ENCODE measurements at regions not wholly inside any gene's neighbourhood (a gene's known extent, or its start where the extent isn't known, plus 50 kb on each side); places are given as distances from the start of the nearest gene placed in this dataset.
"Not testable (repeated sequence)": the region's sequence is repeated elsewhere in the genome, so short reads cannot be mapped to it uniquely, and the experiment has no call there.

GRCh38 chr13:83765796-83766195, 116.5 kb downstream of the SLITRK1 start:
- H3K4me3 ChIP-seq (ENCODE audit: control insufficient read depth, low read depth, low read length): no peak overlapping the region
- TF ChIP-seq, protein P1, sequence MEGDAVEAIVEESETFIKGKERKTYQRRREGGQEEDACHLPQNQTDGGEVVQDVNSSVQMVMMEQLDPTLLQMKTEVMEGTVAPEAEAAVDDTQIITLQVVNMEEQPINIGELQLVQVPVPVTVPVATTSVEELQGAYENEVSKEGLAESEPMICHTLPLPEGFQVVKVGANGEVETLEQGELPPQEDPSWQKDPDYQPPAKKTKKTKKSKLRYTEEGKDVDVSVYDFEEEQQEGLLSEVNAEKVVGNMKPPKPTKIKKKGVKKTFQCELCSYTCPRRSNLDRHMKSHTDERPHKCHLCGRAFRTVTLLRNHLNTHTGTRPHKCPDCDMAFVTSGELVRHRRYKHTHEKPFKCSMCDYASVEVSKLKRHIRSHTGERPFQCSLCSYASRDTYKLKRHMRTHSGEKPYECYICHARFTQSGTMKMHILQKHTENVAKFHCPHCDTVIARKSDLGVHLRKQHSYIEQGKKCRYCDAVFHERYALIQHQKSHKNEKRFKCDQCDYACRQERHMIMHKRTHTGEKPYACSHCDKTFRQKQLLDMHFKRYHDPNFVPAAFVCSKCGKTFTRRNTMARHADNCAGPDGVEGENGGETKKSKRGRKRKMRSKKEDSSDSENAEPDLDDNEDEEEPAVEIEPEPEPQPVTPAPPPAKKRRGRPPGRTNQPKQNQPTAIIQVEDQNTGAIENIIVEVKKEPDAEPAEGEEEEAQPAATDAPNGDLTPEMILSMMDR (conservative IDR thresholded peaks at IDR 0.05; ENCODE audit: control insufficient read depth, insufficient read depth, low read depth, low read length): no peak
- no peak for DNase-seq (ENCODE audit: low read depth)

DNA sequence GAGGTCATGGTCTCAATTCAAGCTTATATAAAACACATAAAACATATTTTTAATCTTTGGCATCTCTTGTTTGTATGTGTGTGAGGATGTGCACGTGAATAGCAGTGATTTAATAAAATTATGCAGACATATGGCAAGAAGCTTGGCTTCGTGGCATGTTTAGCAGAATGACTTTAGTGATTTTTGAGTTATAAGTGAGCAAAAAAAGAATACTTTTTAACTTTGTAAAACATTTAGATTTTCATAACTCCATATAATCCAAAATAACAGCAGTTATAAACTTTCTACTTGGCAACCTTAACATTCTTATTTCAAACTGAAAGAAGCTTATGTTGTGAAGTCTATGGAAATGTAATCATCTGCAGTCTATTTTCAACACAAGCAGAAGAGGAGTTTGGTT, 120.6 kb downstream of the SLITRK1 start:
- H3K4me3 ChIP-seq (ENCODE audit: control insufficient read depth, low read depth, low read length): no peak overlapping the region
- TF ChIP-seq, protein P1 (conservative IDR thresholded peaks at IDR 0.05; ENCODE audit: control insufficient read depth, insufficient read depth, low read depth, low read length): no peak
- DNase-seq (ENCODE audit: low read depth): no peak

- not testable (repeated sequence) for DNase-seq (ENCODE audit: low read depth); H3K4me3 ChIP-seq (ENCODE audit: control insufficient read depth, low read depth, low read length)
These were observed 127.1 kb downstream of the SLITRK1 start for GRCh38 chr13:83755210-83755609.

DNA sequence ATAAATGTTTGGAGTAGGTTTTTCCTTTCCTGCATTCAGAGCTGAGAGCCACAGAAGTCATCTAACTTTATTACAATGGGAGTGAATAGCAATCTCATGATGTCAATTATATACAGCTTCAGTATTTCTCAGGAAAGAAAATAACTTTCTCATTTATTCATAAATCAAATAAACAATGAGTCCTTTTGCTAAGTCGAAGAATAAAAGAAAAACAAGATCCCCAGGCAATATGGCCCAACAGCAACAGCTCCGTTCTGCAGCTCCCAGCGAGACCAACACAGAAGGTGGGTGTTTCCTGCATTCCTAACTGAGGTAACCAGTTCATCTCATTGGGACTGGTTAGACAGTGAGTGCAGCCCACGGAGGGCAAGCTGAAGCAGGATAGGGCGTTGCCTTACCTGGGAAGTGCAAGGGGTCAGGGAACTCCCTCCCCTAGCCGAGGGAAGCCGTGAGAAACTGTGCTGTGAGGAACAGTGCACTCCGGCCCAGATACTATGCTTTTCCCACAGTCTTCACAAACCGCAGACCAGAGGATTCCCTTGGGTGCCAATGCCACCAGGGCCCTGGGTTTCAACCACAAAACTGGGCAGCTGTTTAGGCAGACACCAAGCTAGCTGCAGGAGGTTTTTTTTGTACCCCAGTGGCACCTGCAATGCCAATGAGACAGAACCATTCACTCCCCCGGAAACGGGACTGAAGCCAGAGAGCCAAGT, 128.2 kb downstream of the SLITRK1 start:
- H3K4me3 ChIP-seq (ENCODE audit: control insufficient read depth, low read depth, low read length): no peak overlapping the region
- DNase-seq (ENCODE audit: low read depth): no peak
- TF ChIP-seq, protein P1 (conservative IDR thresholded peaks at IDR 0.05; ENCODE audit: control insufficient read depth, insufficient read depth, low read depth, low read length): no peak

DNA sequence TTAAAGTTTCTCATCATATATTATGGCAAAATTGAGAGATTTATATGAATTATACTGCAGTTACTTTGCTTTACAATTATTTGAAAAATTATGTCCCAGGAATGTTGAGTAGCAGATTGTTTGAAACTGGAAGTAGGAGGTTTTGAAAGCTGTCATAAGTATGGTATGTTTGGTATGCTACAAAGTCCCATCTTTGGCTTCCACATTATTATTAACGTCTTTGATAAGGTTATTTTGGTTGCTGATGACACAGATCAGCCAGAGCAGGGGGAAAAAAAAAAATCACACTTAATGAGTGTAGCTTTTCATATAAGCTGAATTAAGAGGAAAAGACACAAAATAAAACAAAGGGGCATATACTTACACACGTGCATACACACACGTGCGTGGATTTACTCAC, 130.1 kb downstream of the SLITRK1 start:
- TF ChIP-seq, protein P1 (conservative IDR thresholded peaks at IDR 0.05; ENCODE audit: control insufficient read depth, insufficient read depth, low read depth, low read length): no peak
- peak; percentile 16 for DNase-seq (ENCODE audit: low read depth)
- H3K4me3 ChIP-seq (ENCODE audit: control insufficient read depth, low read depth, low read length): no peak overlapping the region

GRCh38 chr13:83740622-83741021, 141.7 kb downstream of the SLITRK1 start:
- no peak for DNase-seq (ENCODE audit: low read depth)
- no peak overlapping the region for H3K4me3 ChIP-seq (ENCODE audit: control insufficient read depth, low read depth, low read length)
- TF ChIP-seq, protein P1 (conservative IDR thresholded peaks at IDR 0.05; ENCODE audit: control insufficient read depth, insufficient read depth, low read depth, low read length): no peak

- DNase-seq (ENCODE audit: low read depth): no peak
- no peak overlapping the region for H3K4me3 ChIP-seq (ENCODE audit: control insufficient read depth, low read depth, low read length)
- TF ChIP-seq, protein P1 (conservative IDR thresholded peaks at IDR 0.05; ENCODE audit: control insufficient read depth, insufficient read depth, low read depth, low read length): no peak
These were observed 143.9 kb downstream of the SLITRK1 start for GRCh38 chr13:83738407-83738806.

Data from fibroblast of mammary gland (primary cell).